Lower lobe of right lung (tissue), 2 donors: ENCODE measurements at regions not wholly inside any gene's neighbourhood (a gene's known extent, or its start where the extent isn't known, plus 50 kb on each side); places are given as distances from the start of the nearest gene placed in this dataset.

Experiments used
- ATAC-seq, 2 donors: fragments of 200-7000 bp; cut with Tn5 transposase; one replicate each; pipeline ENCODE4 v1.9.1; 2020 to 2022; ENCODE audit warnings: mild to moderate bottlenecking in 2 of 2, moderate library complexity in 2 of 2
- DNase-seq: peaks from one replicate; pipeline ENCODE4 v3.0.0-alpha.2; 2020
- H3K27ac ChIP-seq: fragments of 200-600 bp; one replicate; pipeline ENCODE4 v1.8.0; 2022
- H3K27me3 ChIP-seq: fragments of 200-600 bp; one replicate; pipeline ENCODE4 v1.8.0; 2022; ENCODE audit warnings: low read depth
- H3K36me3 ChIP-seq: fragments of 200-600 bp; one replicate; pipeline ENCODE4 v1.8.0; 2022; ENCODE audit warnings: mild to moderate bottlenecking
- H3K4me1 ChIP-seq: fragments of 200-600 bp; one replicate; pipeline ENCODE4 v1.8.0; 2022
- H3K4me3 ChIP-seq: fragments of 200-600 bp; one replicate; pipeline ENCODE4 v1.8.0; 2022; ENCODE audit warnings: mild to moderate bottlenecking
- H3K9me3 ChIP-seq: fragments of 200-600 bp; one replicate; pipeline ENCODE4 v1.8.0; 2022
- intact Hi-C: fragments of 100-400 bp; cut with DNase I; formaldehyde crosslinking; loops from one replicate; pipeline ENCODE4 v1.11.0; 2022
- TF ChIP-seq, protein P1 (sequence below): fragments of 200-600 bp; IDR thresholded peaks from one replicate; pipeline ENCODE4 v1.8.0; 2022; ENCODE audit warnings: antibody characterized with exemption, mild to moderate bottlenecking
- donor health status: DM: no; HTN: yes; CAD: no; lungs with severe emphysema.

- H3K9me3 ChIP-seq, result no peaks in the 10 kb centered on the region
- DNase-seq (no peak), ATAC-seq (no peak)
Measured at GRCh38 chr20:22293886-22294285, 290.5 kb downstream of the FOXA2 start.

GRCh38 chr20:22289442-22289841 lies 294.9 kb downstream of the FOXA2 start:
- intact Hi-C loops, result no loop called here
- ATAC-seq (no peak), DNase-seq (no peak)
- Histone ChIP-seq H3K9me3 (no peaks in the 10 kb centered on the region), H3K27ac (no peak overlapping the region), H3K36me3 (no peaks in the 10 kb centered on the region), H3K4me1 (no peaks in the 10 kb centered on the region), H3K27me3 (no peaks in the 10 kb centered on the region), H3K4me3 (no peak overlapping the region)
- TF ChIP-seq, protein P1, sequence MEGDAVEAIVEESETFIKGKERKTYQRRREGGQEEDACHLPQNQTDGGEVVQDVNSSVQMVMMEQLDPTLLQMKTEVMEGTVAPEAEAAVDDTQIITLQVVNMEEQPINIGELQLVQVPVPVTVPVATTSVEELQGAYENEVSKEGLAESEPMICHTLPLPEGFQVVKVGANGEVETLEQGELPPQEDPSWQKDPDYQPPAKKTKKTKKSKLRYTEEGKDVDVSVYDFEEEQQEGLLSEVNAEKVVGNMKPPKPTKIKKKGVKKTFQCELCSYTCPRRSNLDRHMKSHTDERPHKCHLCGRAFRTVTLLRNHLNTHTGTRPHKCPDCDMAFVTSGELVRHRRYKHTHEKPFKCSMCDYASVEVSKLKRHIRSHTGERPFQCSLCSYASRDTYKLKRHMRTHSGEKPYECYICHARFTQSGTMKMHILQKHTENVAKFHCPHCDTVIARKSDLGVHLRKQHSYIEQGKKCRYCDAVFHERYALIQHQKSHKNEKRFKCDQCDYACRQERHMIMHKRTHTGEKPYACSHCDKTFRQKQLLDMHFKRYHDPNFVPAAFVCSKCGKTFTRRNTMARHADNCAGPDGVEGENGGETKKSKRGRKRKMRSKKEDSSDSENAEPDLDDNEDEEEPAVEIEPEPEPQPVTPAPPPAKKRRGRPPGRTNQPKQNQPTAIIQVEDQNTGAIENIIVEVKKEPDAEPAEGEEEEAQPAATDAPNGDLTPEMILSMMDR, result no peak

More at GRCh38 chr20:22293886-22294285, 290.5 kb downstream of the FOXA2 start:
- H3K36me3 ChIP-seq, result no peaks in the 10 kb centered on the region
- H3K4me3 ChIP-seq, result no peak overlapping the region
- no peaks in the 10 kb centered on the region for H3K27me3 ChIP-seq
- TF ChIP-seq, protein P1, result no peak
- no peak overlapping the region for H3K27ac ChIP-seq
- intact Hi-C loops, result no loop called here
- H3K4me1 ChIP-seq, result no peaks in the 10 kb centered on the region

DNA sequence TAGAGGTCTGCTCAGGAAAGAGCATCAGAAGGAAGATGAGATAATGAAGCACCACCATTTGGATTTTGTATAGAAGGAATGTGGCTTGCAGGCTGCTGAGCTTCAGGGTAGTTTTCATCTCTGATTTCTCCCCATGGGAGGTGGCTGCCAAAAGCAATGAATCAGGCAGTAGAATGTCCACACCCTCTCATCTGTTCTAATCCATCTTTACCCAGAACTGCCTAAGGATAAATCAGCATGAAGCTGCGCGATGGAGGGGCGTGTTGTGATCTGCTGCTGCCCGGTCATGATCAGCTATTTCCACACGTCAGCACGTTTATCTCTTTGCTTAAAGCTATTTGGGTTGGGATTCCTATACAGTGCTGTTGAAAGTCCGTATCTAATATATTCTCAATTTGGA lies 295.4 kb downstream of the FOXA2 start:
- Histone ChIP-seq H3K27ac (no peak overlapping the region), H3K4me1 (no peaks in the 10 kb centered on the region), H3K27me3 (no peaks in the 10 kb centered on the region), H3K4me3 (no peak overlapping the region), H3K36me3 (no peaks in the 10 kb centered on the region), H3K9me3 (no peaks in the 10 kb centered on the region)
- intact Hi-C loops, result no loop called here
- DNase-seq (no peak), ATAC-seq (no peak)
- TF ChIP-seq, protein P1, result no peak

GRCh38 chr20:22288156-22288555 lies 296.2 kb downstream of the FOXA2 start:
- Histone ChIP-seq H3K27ac (no peak overlapping the region), H3K4me1 (no peaks in the 10 kb centered on the region), H3K4me3 (no peak overlapping the region), H3K9me3 (no peaks in the 10 kb centered on the region), H3K36me3 (no peaks in the 10 kb centered on the region), H3K27me3 (no peaks in the 10 kb centered on the region)
- ATAC-seq (no peak), DNase-seq (no peak)
- intact Hi-C loops, result no loop called here
- TF ChIP-seq, protein P1, result no peak

DNA sequence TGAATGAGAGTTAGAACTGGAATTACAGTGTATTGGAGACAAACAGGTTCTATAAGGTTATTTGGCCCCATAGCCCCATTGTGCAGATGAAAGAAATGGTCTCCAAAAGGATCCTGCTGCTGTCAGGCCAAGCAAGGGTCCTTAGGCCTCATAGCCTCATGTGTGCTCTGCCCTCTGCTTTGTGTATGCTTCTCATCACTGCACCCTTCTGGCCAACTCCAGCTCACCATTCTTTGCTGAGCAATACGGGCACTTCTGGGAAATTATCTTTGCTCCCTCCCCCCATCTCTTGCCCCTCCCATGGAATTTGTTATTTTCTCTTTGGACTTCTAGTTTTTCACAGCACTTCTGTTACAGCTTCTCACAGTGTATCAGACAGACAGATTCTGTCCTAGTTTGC lies 298.8 kb downstream of the FOXA2 start:
- Histone ChIP-seq H3K4me3 (no peak overlapping the region), H3K4me1 (no peaks in the 10 kb centered on the region), H3K27ac (no peak overlapping the region), H3K27me3 (no peaks in the 10 kb centered on the region), H3K9me3 (no peaks in the 10 kb centered on the region), H3K36me3 (no peaks in the 10 kb centered on the region)
- TF ChIP-seq, protein P1, result no peak
- ATAC-seq, result no peak
- intact Hi-C loops, result no loop called here
- no peak for DNase-seq

DNA sequence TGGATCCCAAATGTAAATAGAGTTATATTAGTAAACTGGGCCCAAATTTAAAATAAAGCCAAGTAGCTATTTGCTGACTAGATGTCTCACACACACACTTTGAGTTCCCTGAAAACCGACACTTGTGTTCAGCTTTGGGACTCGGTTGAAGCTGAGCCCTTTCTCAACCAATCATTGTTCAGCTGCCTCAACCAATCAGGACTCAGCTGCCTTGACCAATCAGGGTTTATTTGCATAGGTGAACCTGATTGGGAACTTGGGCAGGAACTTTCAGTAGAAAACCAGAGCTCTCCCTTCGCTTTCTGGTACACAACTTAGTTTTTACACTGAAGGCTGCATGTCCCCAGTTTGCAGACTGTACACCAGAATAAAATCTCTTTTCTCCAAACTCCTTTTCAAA lies 301.7 kb downstream of the FOXA2 start:
- TF ChIP-seq, protein P1, result no peak
- Histone ChIP-seq H3K27me3 (no peaks in the 10 kb centered on the region), H3K4me1 (no peaks in the 10 kb centered on the region), H3K36me3 (no peaks in the 10 kb centered on the region), H3K27ac (no peak overlapping the region), H3K4me3 (no peak overlapping the region), H3K9me3 (no peaks in the 10 kb centered on the region)
- no peak for ATAC-seq
- intact Hi-C loops, result no loop called here
- DNase-seq, result no peak
